CD14-positive monocyte (primary cell): ENCODE measurements at regions not wholly inside any gene's neighbourhood (a gene's known extent, or its start where the extent isn't known, plus 50 kb on each side); places are given as distances from the start of the nearest gene placed in this dataset.

Experiments
- DNase-seq, 3 donors: peaks; one replicate each; pipeline ENCODE4 v3.0.0-alpha.2; 2011 to 2022
- H2AFZ ChIP-seq: 2 replicates; pipeline ENCODE4 v1.6.0; 2012; ENCODE audit warnings: mild to moderate bottlenecking, low read depth, low read length, inconsistent platforms; ENCODE audit not compliant: insufficient read depth, poor library complexity, severe bottlenecking
- H3K27ac ChIP-seq, 2 donors: 1 replicate in 1 of 2; 2 replicates in 1 of 2; pipeline ENCODE4 v1.5.1; 2012 to 2013; ENCODE audit warnings: low read length in 2 of 2, control low read depth in 1 of 2, inconsistent platforms in 1 of 2, low read depth in 1 of 2, mild to moderate bottlenecking in 1 of 2
- H3K27me3 ChIP-seq, 2 donors: one replicate each; pipeline versions ENCODE4 v1.6.0 to v1.6.1; 2011 to 2013; ENCODE audit warnings: low read length in 2 of 2; ENCODE audit not compliant: control insufficient read depth in 2 of 2, insufficient read depth in 2 of 2
- H3K36me3 ChIP-seq, 2 donors: replicated peaks in 1 of 2; 1 replicate in 1 of 2; 2 replicates in 1 of 2; pipeline versions ENCODE4 v1.5.1 to v1.6.1; 2012 to 2013; ENCODE audit warnings: low read length in 2 of 2, control low read depth in 1 of 2, inconsistent platforms in 1 of 2, mild to moderate bottlenecking in 1 of 2; ENCODE audit not compliant: insufficient read depth in 2 of 2, control insufficient read depth in 1 of 2
- H3K4me1 ChIP-seq, 2 donors: 1 replicate in 1 of 2; 2 replicates in 1 of 2; pipeline versions ENCODE4 v1.5.1 to v1.6.1; 2012 to 2013; ENCODE audit warnings: low read length in 2 of 2, control low read depth in 1 of 2, inconsistent platforms in 1 of 2, mild to moderate bottlenecking in 1 of 2, moderate library complexity in 1 of 2; ENCODE audit not compliant: insufficient read depth in 2 of 2, control insufficient read depth in 1 of 2
- H3K4me2 ChIP-seq: replicated peaks from 2 replicates; pipeline ENCODE3; 2012; ENCODE audit warnings: low read length, moderate library complexity, mild to moderate bottlenecking; ENCODE audit not compliant: poor library complexity, severe bottlenecking; ENCODE audit errors: extremely low read depth
- H3K4me3 ChIP-seq, 3 experiments: fragments of 200-600 bp in 1 of 3; sonication (generic) in 1 of 3; replicated peaks in 1 of 3; 1 replicate in 2 of 3; 2 replicates in 1 of 3; pipeline ENCODE4 v1.5.1; 2011 to 2013; ENCODE audit warnings: low read length in 3 of 3, mild to moderate bottlenecking in 3 of 3, control low read depth in 2 of 3, low read depth in 2 of 3, inconsistent platforms in 1 of 3, moderate library complexity in 1 of 3
- H3K79me2 ChIP-seq: 2 replicates; pipeline ENCODE4 v1.6.0; 2012; ENCODE audit warnings: mild to moderate bottlenecking, control low read depth, inconsistent platforms, low read length, moderate library complexity; ENCODE audit not compliant: insufficient read depth
- H3K9ac ChIP-seq: 2 replicates; pipeline ENCODE4 v1.6.0; 2017; ENCODE audit warnings: low read length, mild to moderate bottlenecking; ENCODE audit not compliant: insufficient read depth, poor library complexity, severe bottlenecking
- H3K9me3 ChIP-seq, 2 donors: replicated peaks in 1 of 2; 1 replicate in 1 of 2; 2 replicates in 1 of 2; pipeline versions ENCODE4 v1.5.1 to v1.6.1; 2012 to 2013; ENCODE audit warnings: low read length in 2 of 2, control low read depth in 1 of 2; ENCODE audit not compliant: control insufficient read depth in 1 of 2, insufficient read depth in 1 of 2
- H4K20me1 ChIP-seq: 2 replicates; pipeline ENCODE4 v1.6.0; 2012; ENCODE audit warnings: mild to moderate bottlenecking, low read length, control low read depth, moderate library complexity; ENCODE audit not compliant: insufficient read depth
- H3K27ac Mint-ChIP-seq, 7 donors: one replicate each; pipeline ENCODE4 v1.8.0; 2020; ENCODE audit warnings: mild to moderate bottlenecking in 7 of 7, mixed read lengths in 7 of 7, moderate library complexity in 6 of 7, inconsistent platforms in 2 of 7
- H3K27me3 Mint-ChIP-seq, 3 donors: one replicate each; pipeline ENCODE4 v1.8.0; 2021 to 2022; ENCODE audit warnings: low read depth in 3 of 3, mild to moderate bottlenecking in 3 of 3, mixed read lengths in 3 of 3, moderate library complexity in 3 of 3, inconsistent platforms in 1 of 3
- H3K36me3 Mint-ChIP-seq, 2 donors: one replicate each; pipeline ENCODE4 v1.8.0; 2020; ENCODE audit warnings: mixed read lengths in 2 of 2, inconsistent platforms in 1 of 2, mild to moderate bottlenecking in 1 of 2
- H3K4me1 Mint-ChIP-seq: one replicate; pipeline ENCODE4 v1.8.0; 2020; ENCODE audit warnings: mild to moderate bottlenecking, mixed read lengths
- H3K4me3 Mint-ChIP-seq, 2 donors: one replicate each; pipeline ENCODE4 v1.8.0; 2020; ENCODE audit warnings: mild to moderate bottlenecking in 2 of 2, mixed read lengths in 2 of 2, moderate library complexity in 1 of 2
- H3K9me3 Mint-ChIP-seq, 7 donors: one replicate each; pipeline ENCODE4 v1.8.0; 2020 to 2022; ENCODE audit warnings: mixed read lengths in 7 of 7, mild to moderate bottlenecking in 6 of 7, moderate library complexity in 6 of 7, inconsistent platforms in 2 of 7
- CTCF ChIP-seq: fragments of 200-600 bp; IDR thresholded peaks from one replicate; pipeline ENCODE4 v1.8.0; 2022; ENCODE audit warnings: antibody characterized with exemption, mild to moderate bottlenecking
- WGBS: methylation state at CpG from one replicate; pipeline ENCODE4 v1.1.5; 2013; ENCODE audit warnings: missing lambda C conversion rate; ENCODE audit not compliant: insufficient coverage; 5-methylcytosine and 5-hydroxymethylcytosine counted together
- intact Hi-C, 2 donors: fragments of 100-400 bp; cut with micrococcal nuclease; formaldehyde crosslinking; loops; one replicate each; pipeline versions ENCODE4 v1.15.0 to v1.15.1; 2023

GRCh38 chr12:112589275-112589674 lies 170.5 kb downstream of the PTPN11 start:
- Histone ChIP-seq H3K36me3 (no peaks in the 10 kb centered on the region), H4K20me1 (no peaks in the 10 kb centered on the region)
- intact Hi-C loops: no loop called here

GRCh38 chr12:112590281-112590680 lies 171.5 kb downstream of the PTPN11 start:
- Histone ChIP-seq H2AFZ (no peak overlapping the region), H3K27ac (no peak overlapping the region), H3K4me1 (no peaks in the 10 kb centered on the region), H3K79me2 (no peaks in the 10 kb centered on the region), H3K27me3 (no peaks in the 10 kb centered on the region), H3K4me2 (no peak overlapping the region), H4K20me1 (no peaks in the 10 kb centered on the region), H3K4me3 (no peak overlapping the region), H3K9ac (no peak overlapping the region), H3K9me3 (no peaks in the 10 kb centered on the region), H3K36me3 (no peaks in the 10 kb centered on the region)
- Mint-ChIP-seq H3K27me3 (peaks cover 10 to 25% (median 15%) of the 10 kb centered on the region in 3 donors), H3K9me3 (peaks cover 3 to 9% (median 6%) of the 10 kb centered on the region in 7 donors), H3K36me3 (no peaks in the 10 kb centered on the region), H3K27ac (peak overlapping the region in 1 of 7 donors; percentile 33), H3K4me3 (no peak overlapping the region), H3K4me1 (peaks cover under 1% of the 10 kb centered on the region)
- 69% methylated on average over 2 of the region's 3 CpGs for WGBS
- no peak for DNase-seq
- intact Hi-C loops: no loop called here
- no peak for TF ChIP-seq CTCF

More at GRCh38 chr12:112589275-112589674, 170.5 kb downstream of the PTPN11 start:
- Histone ChIP-seq H3K79me2 (no peaks in the 10 kb centered on the region), H3K27ac (no peak overlapping the region), H2AFZ (no peak overlapping the region), H3K4me2 (no peak overlapping the region), H3K27me3 (no peaks in the 10 kb centered on the region), H3K9me3 (peaks cover 0 to 2% of the 10 kb centered on the region in 2 donors), H3K9ac (no peak overlapping the region), H3K4me3 (no peak overlapping the region), H3K4me1 (no peaks in the 10 kb centered on the region)
- no peak for TF ChIP-seq CTCF
- no peak for DNase-seq
- Mint-ChIP-seq H3K36me3 (no peaks in the 10 kb centered on the region), H3K4me3 (no peak overlapping the region), H3K27ac (no peak overlapping the region), H3K27me3 (peaks cover 10 to 26% (median 13%) of the 10 kb centered on the region in 3 donors), H3K9me3 (peaks cover 3 to 10% (median 8%) of the 10 kb centered on the region in 7 donors), H3K4me1 (no peaks in the 10 kb centered on the region)
- 100% methylated on average over 1 of the region's 1 CpG for WGBS
